ENCODE measurements at regions not wholly inside any gene's neighbourhood (a gene's known extent, or its start where the extent isn't known, plus 50 kb on each side); places are given as distances from the start of the nearest gene placed in this dataset.
"Not testable (repeated sequence)": the region's sequence is repeated elsewhere in the genome, so short reads cannot be mapped to it uniquely, and the experiment has no call there.

DNA sequence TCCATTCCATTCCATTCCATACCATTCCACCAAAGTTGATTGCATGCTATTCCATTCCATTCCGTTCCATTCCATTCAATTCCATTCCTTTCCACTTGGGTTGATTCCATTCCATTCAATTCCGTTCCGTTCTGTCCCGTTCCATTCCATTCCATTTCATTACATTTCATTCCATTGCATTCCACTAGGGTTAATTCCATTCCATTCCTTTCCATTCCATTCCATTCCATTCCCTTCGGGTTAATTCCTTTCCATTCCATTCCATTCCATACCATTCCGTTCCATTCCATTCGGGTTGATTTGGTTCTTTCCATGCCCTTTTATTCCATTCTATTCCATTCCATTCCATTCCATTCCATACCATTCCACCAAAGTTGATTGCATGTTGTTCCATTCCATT, 131.9 kb downstream of the CWH43 start:
- not testable (repeated sequence) for DNase-seq

DNA sequence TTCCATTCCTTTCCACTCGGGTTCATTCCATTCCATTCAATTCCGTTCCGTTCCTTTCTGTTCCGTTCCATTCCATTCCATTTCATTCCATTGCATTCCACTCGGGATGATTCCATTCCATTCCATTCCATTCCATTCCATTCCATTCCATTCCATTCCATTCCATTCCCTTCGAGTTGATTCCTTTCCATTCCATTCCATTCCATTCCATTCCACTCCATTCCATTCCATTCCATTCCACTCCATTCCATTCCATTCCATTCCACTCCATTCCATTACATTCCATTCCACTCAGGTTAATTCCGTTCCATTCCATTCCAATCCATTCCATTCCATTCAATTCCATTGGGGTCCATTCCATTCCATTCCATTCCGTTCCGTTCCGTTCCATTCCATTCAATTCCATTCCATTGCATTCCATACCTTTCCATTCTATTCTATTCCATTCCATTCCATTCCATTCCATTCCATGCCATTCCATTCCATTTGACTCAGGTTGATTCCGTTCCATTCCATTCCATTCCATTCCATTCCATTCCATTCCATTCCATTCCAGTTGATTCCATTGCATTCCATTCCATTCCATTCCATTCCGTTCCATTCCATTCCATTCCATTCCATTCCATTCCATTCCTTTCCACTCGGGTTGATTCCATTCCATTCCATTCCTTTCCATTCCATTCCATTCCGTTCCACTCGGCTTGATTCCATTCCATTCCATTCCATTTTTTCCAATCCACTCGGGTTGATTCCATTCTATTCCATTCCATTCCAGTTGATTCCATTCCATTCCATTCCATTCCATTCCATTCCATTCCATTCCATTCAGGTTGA, 132.5 kb downstream of the CWH43 start:
- not testable (repeated sequence) for DNase-seq

DNA sequence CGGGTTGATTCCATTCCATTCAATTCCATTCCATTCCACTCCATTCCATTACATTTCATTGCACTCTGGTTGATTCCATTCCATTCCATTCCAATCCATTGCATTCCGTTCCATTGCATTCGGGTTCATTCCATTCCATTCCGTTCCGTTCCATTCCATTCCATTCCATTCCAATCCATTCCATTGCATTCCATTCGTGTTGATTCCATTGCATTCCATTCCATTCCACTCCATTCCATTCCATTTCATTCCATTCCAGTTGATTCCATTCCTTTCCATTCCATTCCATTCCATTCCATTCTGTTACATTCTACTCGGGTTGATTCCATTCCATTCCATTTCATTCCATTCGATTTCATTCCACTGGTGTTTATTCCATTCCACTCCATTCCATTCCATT, 133.3 kb downstream of the CWH43 start:
- DNase-seq = not testable (repeated sequence)

DNA sequence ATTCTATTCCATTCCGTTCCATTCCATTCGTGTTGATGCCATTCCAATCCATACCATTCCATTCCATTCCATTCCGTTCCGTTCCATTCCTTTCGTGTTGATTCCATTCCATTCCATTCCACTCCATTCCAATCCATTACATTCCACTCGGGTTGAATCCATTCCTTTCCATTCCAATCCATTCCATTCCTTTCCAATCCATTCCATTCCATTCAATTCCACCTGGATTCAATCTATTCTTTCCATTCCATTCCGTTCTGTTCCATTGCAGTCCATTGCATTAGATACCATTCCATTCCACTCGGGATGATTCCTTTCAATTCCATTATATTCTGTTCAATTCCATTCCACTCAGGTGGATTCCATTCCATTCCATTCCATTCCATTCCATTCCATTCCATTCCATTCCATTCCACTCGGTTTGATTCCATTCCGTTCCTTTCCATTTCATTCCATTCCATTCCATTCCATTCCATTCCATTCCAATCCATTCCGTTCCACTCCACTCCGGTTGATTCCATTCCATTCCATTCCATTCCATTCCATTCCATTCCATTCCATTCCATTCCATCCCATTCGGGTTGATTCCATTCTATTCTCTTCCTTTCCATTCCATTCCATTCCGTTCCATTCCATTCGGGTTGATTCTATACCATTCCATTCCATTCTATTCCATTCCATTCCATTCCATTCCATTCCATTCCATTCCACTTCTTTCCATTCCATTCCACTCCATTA, 134.1 kb downstream of the CWH43 start:
- DNase-seq = not testable (repeated sequence)

DNA sequence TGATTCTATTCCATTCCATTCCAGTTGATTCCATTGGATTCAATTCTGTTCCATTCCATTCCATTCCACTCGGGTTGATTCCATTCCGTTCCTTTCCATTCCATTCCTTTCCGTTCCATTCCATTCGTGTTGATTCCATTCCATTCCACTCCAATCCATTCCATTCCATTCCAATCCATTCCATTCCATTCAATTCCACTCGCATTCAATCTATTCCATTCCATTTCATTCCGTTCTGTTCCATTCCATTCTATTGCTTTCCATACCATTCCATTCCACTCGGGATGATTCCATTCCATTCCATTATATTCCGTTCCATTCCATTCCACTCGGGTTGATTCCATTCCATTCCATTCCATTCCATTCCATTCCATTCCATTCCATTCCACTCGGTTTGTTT, 134.7 kb downstream of the CWH43 start:
- DNase-seq = peak; percentile 44

DNA sequence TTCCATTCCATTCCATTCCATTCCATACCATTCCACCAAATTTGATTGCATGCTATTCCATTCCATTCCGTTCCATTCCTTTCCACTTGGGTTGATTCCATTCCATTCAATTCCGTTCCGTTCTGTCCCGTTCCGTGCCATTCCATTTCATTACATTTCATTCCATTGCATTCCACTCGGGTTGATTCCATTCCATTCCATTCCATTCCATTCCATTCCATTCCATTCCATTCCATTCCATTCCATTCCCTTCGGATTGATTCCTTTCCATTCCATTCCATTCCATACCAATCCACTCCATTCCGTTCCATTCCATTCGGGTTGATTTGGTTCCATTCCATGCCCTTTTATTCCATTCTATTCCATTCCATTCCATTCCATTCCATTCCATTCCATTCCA, 140.4 kb downstream of the CWH43 start:
- not testable (repeated sequence) for DNase-seq

DNA sequence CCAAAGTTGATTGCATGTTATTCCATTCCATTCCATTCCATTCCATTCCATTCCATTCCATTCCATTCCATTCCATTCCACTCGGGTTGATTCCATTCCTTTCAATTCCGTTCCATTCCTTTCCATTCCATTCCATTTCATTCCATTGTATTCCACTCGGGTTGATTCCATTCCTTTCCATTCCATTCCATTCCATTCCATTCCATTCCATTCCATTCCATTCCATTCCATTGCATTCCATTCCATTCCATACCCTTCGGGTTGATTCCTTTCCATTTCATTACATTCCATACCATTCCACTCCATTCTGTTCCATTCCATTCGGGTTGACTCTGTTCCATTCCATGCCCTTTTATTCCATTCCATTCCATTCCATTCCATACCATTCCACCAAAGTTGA, 140.8 kb downstream of the CWH43 start:
- DNase-seq = not testable (repeated sequence)

DNA sequence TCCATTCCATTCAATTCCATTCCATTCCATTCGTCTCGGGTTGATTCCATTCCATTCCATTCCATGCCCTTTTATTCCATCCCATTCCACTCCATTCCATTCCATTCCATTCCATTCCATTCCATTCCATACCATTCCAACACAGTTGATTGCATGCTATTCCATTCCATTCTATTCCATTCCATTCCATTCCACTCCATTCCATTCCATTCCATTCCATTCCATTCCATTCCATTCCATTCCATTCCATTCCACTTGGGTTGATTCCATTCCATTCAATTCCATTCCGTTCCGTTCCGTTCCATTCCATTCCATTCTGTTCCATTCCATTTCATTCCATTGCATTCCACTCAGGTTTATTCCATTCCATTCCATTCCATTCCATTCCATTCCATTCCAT, 143.3 kb downstream of the CWH43 start:
- DNase-seq = not testable (repeated sequence)

DNA sequence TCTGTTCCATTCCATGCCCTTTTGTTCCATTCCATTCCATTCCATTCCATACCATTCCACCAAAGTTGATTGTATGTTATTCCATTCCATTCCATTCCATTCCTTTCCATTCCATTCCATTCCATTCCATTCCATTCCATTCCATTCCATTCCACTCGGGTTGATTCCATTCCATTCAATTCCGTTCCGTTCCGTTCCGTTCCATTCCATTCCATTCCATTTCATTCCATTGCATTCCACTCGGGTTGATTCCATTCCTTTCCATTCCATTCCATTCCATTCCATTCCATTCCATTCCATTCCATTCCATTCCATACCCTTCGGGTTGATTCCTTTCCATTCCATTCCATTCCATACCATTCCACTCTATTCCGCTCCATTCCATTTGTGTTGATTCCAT, 143.8 kb downstream of the CWH43 start:
- DNase-seq = not testable (repeated sequence)

DNA sequence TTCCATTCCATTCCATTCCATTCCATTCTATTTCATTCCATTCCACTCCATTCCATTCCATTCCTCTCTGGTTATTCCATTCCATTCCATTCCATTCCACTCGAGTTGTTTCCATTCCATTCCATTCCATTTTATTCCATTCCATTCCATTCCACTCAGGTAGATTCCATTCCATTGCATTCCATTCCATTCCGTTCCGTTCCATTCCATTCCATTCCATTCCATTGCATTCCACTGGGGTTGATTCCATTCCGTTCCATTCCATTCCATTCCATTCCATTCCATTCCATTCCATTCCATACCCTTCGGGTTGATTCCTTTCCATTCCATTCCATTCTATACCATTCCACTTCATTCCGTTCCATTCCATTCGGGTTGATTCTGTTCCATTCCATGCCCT, 144.6 kb downstream of the CWH43 start:
- DNase-seq = not testable (repeated sequence)

DNA sequence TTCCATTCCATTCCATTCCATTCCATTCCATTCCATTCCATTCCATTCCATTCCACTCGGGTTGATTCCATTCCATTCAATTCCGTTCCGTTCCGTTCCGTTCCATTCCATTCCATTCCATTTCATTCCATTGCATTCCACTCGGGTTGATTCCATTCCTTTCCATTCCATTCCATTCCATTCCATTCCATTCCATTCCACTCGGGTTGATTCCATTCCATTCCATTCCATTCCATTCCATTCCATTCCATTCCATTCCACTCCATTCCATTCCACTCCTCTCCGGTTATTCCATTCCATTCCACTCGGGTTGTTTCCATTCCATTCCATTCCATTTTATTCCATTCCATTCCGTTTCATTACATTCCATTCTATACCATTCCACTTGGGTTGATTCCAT, 151.0 kb downstream of the CWH43 start:
- DNase-seq = not testable (repeated sequence)

DNA sequence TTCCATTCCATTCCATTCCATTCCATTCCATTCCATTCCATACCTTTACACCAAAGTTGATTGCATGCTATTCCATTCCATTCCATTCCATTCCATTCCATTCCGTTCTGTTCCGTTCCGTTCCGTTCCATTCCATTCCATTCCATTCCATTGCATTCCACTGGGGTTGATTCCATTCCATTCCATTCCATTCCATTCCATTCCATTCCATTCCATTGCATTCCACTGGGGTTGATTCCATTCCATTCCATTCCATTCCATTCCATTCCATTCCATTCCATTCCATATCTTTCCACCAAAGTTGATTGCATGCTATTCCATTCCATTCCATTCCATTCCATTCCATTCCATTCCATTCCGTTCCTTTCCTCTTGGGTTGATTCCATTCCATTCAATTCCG, 151.9 kb downstream of the CWH43 start:
- not testable (repeated sequence) for DNase-seq

DNA sequence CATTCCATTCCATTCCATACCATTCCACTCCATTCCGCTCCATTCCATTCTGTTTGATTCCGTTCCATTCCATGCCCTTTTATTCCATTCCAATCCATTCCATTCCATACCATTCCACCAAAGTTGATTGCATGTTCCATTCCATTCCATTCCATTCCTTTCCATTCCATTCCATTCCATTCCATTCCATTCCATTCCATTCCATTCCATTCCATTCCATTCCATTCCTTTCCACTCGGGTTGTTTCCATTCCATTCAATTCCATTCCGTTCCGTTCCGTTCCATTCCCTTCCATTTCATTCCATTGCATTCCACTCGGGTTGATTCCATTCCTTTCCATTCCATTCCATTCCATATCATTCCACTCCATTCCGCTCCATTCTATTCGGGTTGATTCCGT, 152.7 kb downstream of the CWH43 start:
- DNase-seq = not testable (repeated sequence)

DNA sequence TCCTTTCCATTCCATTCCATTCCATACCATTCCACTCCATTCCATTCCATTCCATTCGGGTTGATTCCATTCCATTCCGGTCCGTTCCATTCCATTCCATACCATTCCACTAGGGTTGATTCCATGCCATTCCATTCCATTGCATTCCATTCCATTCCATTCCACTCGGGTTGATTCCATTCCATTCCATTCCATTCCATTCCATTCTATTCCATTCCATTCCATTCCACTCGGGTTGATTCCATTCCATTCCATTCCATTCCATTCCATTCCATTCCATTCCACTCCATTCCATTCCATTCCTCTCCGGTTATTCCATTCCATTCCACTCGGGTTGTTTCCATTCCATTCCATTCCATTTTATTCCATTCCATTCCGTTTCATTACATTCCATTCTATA, 153.4 kb downstream of the CWH43 start:
- DNase-seq = not testable (repeated sequence)

DNA sequence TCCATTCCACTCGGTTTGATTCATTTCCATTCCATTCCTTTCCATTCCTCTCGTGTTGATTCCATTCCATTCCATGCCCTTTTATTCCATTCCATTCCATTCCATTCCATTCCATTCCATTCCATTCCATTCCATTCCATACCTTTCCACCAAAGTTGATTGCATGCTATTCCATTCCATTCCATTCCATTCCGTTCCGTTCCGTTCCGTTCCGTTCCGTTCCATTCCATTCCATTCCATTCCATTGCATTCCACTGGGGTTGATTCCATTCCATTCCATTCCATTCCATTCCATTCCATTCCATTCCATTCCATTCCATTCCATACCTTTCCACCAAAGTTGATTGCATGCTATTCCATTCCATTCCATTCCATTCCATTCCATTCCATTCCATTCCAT, 154.3 kb downstream of the CWH43 start:
- not testable (repeated sequence) for DNase-seq

DNA sequence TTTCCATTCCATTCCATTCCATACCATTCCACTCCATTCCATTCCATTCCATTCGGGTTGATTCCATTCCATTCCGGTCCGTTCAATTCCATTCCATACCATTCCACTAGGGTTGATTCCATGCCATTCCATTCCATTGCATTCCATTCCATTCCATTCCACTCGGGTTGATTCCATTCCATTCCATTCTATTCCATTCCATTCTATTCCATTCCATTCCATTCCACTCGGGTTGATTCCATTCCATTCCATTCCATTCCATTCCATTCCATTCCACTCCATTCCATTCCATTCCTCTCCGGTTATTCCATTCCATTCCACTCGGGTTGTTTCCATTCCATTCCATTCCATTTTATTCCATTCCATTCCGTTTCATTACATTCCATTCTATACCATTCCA, 155.9 kb downstream of the CWH43 start:
- DNase-seq = not testable (repeated sequence)

DNA sequence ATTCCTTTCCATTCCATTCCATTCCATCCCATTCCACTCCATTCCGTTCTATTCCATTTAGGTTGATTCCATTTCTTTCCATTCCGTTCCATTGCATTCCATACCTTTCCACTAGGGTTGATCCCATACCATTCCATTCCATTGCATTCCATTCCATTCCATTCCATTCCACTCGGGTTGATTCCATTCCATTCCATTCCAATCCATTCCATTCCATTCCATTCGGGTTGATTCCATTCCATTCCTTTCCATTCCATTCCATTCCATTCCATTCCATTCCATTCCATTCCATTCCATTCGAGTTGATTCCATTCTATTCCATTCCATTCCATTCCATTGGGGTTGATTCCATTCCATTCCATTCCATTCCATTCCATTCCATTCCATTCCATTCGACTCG, 161.1 kb downstream of the CWH43 start:
- not testable (repeated sequence) for DNase-seq

DNA sequence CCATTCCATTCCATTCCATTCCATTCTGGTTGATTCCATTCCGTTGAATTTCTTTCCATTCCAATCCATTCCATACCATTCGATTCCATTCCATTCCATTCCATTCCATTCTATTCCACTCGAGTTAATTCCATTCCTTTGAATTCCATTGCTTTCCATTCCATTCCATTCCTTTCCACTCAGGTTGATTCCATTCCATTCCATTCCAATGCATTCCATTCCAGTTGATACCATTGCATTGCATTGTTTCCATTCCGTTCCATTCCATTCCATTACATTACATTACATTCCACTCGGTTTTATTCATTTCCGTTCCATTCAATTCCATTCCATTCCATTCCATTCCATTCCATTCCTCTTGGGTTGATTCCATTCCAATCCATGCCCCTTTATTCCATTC, 161.5 kb downstream of the CWH43 start:
- not testable (repeated sequence) for DNase-seq

DNA sequence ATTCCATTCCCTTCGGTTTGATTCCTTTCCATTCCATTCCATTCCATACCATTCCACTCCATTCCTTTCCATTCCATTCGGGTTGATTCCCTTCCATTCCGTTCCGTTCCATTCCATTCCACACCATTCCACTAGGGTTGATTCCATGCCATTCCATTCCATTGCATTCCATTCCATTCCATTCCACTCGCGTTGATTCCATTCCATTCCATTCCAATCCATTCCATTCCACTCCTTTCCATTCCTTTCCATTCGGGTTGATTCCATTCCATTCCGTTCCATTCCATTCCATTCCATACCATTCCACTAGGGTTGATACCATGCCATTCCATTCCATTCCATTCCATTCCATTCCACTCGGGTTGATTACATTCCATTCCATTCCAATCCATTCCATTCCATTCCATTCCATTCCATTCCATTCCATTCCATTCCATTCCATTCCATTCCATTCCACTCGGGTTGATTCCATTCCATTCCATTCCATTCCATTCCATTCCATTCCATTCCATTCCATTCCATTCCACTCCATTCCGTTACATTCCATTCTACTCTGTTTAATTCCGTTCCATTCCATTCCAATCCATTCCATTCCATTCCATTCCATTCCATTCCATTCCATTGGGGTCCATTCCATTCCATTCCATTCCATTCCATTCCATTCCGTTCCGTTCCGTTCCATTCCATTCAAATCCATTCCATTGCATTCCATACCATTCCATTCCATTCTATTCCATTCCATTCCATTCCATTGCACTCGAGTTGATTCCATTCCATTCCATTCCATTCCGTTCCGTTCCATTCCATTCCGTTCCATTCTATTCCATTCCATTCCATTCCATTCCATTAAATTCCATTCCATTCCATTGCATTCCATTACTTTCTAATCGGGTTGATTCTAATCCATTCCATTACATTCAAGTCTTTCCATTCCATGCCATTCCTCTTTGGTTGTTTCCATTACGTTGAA, 163.2 kb downstream of the CWH43 start:
- DNase-seq = peak; percentile 31

DNA sequence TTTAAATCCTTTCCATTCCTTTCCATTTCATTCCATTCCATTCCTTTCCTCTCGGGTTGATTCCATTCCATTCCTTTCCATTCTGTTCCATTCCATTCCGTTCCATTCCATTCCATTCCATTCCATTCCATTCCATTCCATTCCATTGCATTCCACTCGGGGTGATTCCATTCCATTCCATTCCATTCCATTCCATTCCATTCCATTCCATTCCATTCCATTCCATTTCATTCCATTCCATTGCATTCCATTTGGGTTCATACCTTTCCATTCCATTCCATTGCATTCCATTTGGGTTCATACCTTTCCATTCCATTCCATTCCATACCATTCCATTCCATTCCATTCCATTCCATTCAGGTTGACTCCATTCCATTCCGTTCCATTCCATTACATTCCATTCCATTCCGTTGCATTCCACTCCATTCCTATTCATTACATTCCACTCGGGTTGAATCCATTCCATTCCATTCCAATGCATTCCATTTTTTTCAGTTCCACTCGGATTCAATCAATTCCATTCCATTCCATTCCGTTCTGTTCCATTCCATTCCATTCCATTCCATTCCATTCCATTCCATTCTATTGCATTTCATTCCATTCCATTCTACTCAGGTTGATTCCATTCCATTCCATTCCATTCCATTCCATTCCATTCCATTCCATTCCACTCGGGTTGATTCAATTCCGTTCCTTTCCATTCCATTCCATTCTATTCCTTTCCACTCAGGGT, 164.4 kb downstream of the CWH43 start:
- not testable (repeated sequence) for DNase-seq

DNA sequence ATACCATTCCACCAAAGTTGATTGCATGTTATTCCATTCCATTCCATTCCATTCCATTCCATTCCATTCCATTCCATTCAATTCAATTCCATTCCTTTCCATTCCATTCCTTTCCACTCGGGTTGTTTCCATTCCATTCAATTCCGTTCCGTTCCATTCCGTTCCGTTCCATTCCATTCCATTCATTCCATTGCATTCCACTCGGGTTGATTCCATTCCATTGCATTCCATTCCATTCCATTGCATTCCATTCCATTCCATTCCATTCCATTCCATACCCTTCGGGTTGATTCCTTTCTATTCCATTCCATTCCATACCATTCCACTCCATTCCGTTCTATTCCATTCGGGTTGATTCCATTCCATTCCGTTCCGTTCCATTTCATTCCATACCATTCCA, 166.9 kb downstream of the CWH43 start:
- DNase-seq = not testable (repeated sequence)

Measured in activated CD4-positive, alpha-beta T cell treated with anti-CD3 and anti-CD28 coated beads, Interleukin-2, Interleukin-6, amounts not matched to agents 100 ng/mL and 50 ng/mL, durations not matched to agents 16 hours and 8 hours (primary cell).